KMS-11 (cell line): ENCODE measurements at regions not wholly inside any gene's neighbourhood (a gene's known extent, or its start where the extent isn't known, plus 50 kb on each side); places are given as distances from the start of the nearest gene placed in this dataset.

Experiments
- H2AFZ ChIP-seq: fragments of 200-600 bp; sonication (generic); 2 replicates; pipeline ENCODE4 v1.6.1; 2016; ENCODE audit warnings: antibody characterized with exemption, mixed run types, low read depth
- H3K27ac ChIP-seq: fragments of 200-600 bp; sonication (generic); 2 replicates; pipeline ENCODE4 v1.6.1; 2016; ENCODE audit warnings: mild to moderate bottlenecking, mixed run types
- H3K27me3 ChIP-seq: fragments of 200-600 bp; sonication (generic); 2 replicates; pipeline ENCODE4 v1.6.1; 2017; ENCODE audit warnings: mild to moderate bottlenecking, low read depth, mixed run types, moderate library complexity; ENCODE audit not compliant: insufficient read depth
- H3K36me3 ChIP-seq: fragments of 200-600 bp; sonication (generic); 2 replicates; pipeline ENCODE4 v1.6.1; 2017; ENCODE audit warnings: mild to moderate bottlenecking, mixed run types; ENCODE audit not compliant: insufficient read depth
- H3K4me1 ChIP-seq: fragments of 200-600 bp; sonication (generic); 2 replicates; pipeline ENCODE4 v1.6.1; 2016; ENCODE audit warnings: mild to moderate bottlenecking, low read depth, mixed run types; ENCODE audit not compliant: poor library complexity, severe bottlenecking
- H3K4me2 ChIP-seq: fragments of 200-600 bp; sonication (generic); 2 replicates; pipeline ENCODE4 v1.7.0; 2016; ENCODE audit warnings: mild to moderate bottlenecking, mixed run types
- H3K4me3 ChIP-seq: fragments of 200-600 bp; sonication (generic); IDR thresholded peaks from 2 replicates; pipeline ENCODE4 v1.6.1; 2017; ENCODE audit warnings: low read depth, low read length, mixed read lengths; ENCODE audit not compliant: insufficient read depth
- H3K79me2 ChIP-seq: fragments of 200-600 bp; sonication (generic); 2 replicates; pipeline ENCODE4 v1.6.1; 2016; ENCODE audit warnings: low read depth, mixed run types; ENCODE audit not compliant: insufficient read depth
- H3K9ac ChIP-seq: fragments of 200-600 bp; sonication (generic); 2 replicates; pipeline ENCODE4 v1.6.1; 2016; ENCODE audit warnings: mild to moderate bottlenecking, mixed run types
- H4K20me1 ChIP-seq: fragments of 200-600 bp; sonication (generic); 2 replicates; pipeline ENCODE4 v1.6.1; 2016; ENCODE audit warnings: mild to moderate bottlenecking, mixed run types; ENCODE audit not compliant: insufficient read depth
- CTCF ChIP-seq: fragments of 200-600 bp; sonication (generic); conservative IDR thresholded peaks from 2 replicates; pipeline ENCODE4 v1.6.1; 2017; ENCODE audit warnings: low read depth, mild to moderate bottlenecking, antibody characterized with exemption, low read length, moderate library complexity, mixed read lengths

GRCh38 chr2:177314722-177315264 is 50.3 kb upstream of the NFE2L2 start:
- TF ChIP-seq CTCF: no peak
- H3K4me3 ChIP-seq: no peak overlapping the region
- no peaks in the 10 kb centered on the region for H3K27me3 ChIP-seq
- no peak overlapping the region for H3K27ac ChIP-seq
- peak overlapping the region; percentile 17; the same call in 1 of the 2 replicates for H3K4me2 ChIP-seq
- H3K4me1 ChIP-seq: peaks cover 30% of the 10 kb centered on the region
- no peaks in the 10 kb centered on the region; the same call in 1 of the 2 replicates for H4K20me1 ChIP-seq
- H3K9ac ChIP-seq: no peak overlapping the region
- H2AFZ ChIP-seq: no peak overlapping the region
- H3K36me3 ChIP-seq: no peaks in the 10 kb centered on the region
- no peaks in the 10 kb centered on the region for H3K79me2 ChIP-seq

DNA sequence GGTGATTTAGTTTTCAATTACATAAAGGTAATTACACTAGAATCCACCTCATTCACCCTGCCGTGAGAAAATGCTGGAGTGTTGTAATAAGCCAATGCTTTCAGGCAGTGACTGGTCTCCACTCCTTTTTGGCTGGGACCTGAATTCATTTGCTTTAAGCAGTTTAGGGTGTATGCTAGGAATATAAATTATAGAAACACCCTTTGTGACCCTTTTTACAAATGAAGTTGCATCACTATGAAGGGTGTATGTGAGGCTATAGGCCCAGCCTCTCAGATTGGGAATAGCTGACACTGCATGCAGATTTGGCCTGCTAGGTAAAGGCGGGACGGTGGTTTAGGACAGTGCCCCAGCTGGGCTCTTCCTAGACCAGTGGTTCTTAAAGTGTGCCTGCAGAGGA is 50.8 kb upstream of the NFE2L2 start:
- no peak for TF ChIP-seq CTCF
- H3K36me3 ChIP-seq: no peaks in the 10 kb centered on the region
- H3K4me1 ChIP-seq: peaks cover 24% of the 10 kb centered on the region
- no peaks in the 10 kb centered on the region; the same call in 1 of the 2 replicates for H4K20me1 ChIP-seq
- no peak overlapping the region for H3K9ac ChIP-seq
- H3K4me2 ChIP-seq: peak overlapping the region; percentile 17; the same call in 1 of the 2 replicates
- no peak overlapping the region for H2AFZ ChIP-seq
- no peaks in the 10 kb centered on the region for H3K79me2 ChIP-seq
- H3K27me3 ChIP-seq: no peaks in the 10 kb centered on the region
- H3K27ac ChIP-seq: no peak overlapping the region
- H3K4me3 ChIP-seq: no peak overlapping the region

- TF ChIP-seq CTCF: no peak
Observed at GRCh38 chr2:177316756-177317155, 52.2 kb upstream of the NFE2L2 start.

DNA sequence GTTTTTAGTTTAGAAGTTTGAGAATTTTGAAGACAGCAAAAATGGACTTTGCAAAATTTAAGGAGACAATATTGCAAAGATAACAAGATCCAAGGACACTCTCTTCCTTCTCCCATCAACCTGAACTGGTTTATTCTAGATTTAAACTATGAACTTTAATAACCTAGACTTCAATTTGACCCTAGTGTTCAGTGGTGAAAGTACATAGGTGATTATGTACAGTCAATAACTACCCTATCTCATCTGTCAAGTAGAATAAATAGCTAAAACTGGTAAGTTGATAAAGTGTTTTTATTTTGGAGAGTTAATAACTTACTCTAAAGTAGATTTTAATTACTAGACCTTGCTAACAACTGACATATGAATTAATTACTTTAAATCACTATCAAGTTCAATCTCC is 52.9 kb upstream of the NFE2L2 start:
- H3K36me3 ChIP-seq: no peaks in the 10 kb centered on the region
- no peaks in the 10 kb centered on the region for H3K27me3 ChIP-seq
- peaks cover 24% of the 10 kb centered on the region for H3K4me1 ChIP-seq
- H3K27ac ChIP-seq: no peak overlapping the region
- no peaks in the 10 kb centered on the region for H3K79me2 ChIP-seq
- no peak overlapping the region for H2AFZ ChIP-seq
- H4K20me1 ChIP-seq: no peaks in the 10 kb centered on the region; the same call in 1 of the 2 replicates
- H3K4me3 ChIP-seq: no peak overlapping the region
- no peak overlapping the region for H3K9ac ChIP-seq
- TF ChIP-seq CTCF: no peak; the same call in 1 of the 2 replicates
- no peak overlapping the region for H3K4me2 ChIP-seq

More at GRCh38 chr2:177316756-177317155, 52.2 kb upstream of the NFE2L2 start:
- Histone ChIP-seq H3K4me2 (no peak overlapping the region), H3K79me2 (no peaks in the 10 kb centered on the region), H3K27me3 (no peaks in the 10 kb centered on the region), H2AFZ (no peak overlapping the region), H4K20me1 (no peaks in the 10 kb centered on the region; the same call in 1 of the 2 replicates), H3K4me3 (no peak overlapping the region), H3K27ac (no peak overlapping the region), H3K4me1 (peaks cover 24% of the 10 kb centered on the region), H3K9ac (no peak overlapping the region), H3K36me3 (no peaks in the 10 kb centered on the region)
